Right cardiac atrium (tissue), 5 donors: ENCODE measurements at regions not wholly inside any gene's neighbourhood (a gene's known extent, or its start where the extent isn't known, plus 50 kb on each side); places are given as distances from the start of the nearest gene placed in this dataset.

Experiments used
- ATAC-seq, 2 donors: fragments of 200-7000 bp; cut with Tn5 transposase; one replicate each; pipeline versions ENCODE4 v1.8.0 to v1.9.1; 2020; ENCODE audit warnings: moderate library complexity in 2 of 2, mild to moderate bottlenecking in 1 of 2
- DNase-seq, 3 donors: peaks; one replicate each; pipeline ENCODE4 v3.0.0-alpha.2; 2020
- H3K27ac ChIP-seq: one replicate; pipeline ENCODE4 v1.5.1; 2013; ENCODE audit warnings: mild to moderate bottlenecking, low read length, control low read depth, moderate library complexity
- H3K27me3 ChIP-seq: one replicate; pipeline ENCODE4 v1.6.1; 2013; ENCODE audit not compliant: control insufficient read depth, insufficient read depth
- H3K4me1 ChIP-seq: one replicate; pipeline ENCODE4 v1.6.1; 2013; ENCODE audit warnings: low read length; ENCODE audit not compliant: control insufficient read depth, insufficient read depth
- H3K4me3 ChIP-seq: one replicate; pipeline ENCODE4 v1.5.1; 2013; ENCODE audit warnings: low read length, control low read depth
- H3K9me3 ChIP-seq: one replicate; pipeline ENCODE4 v1.6.1; 2013; ENCODE audit warnings: low read length; ENCODE audit not compliant: control insufficient read depth
- WGBS: extraction: QIAGEN DNeasy Blood & Tissue Kit; methylation state at CpG from one replicate; pipeline ENCODE4 v1.1.7; 2013; 5-methylcytosine and 5-hydroxymethylcytosine counted together
- intact Hi-C, 4 donors: fragments of 100-400 bp; cut with DNase I; formaldehyde crosslinking; loops; one replicate each; pipeline versions ENCODE4 v1.11.0 to v1.14.0; 2022 to 2023
- donor health status: healthy with polysubstance abuse.
- donor health status: DM: no; HTN: yes; CAD: no.
- donor health status: DM: no; HTN: no; CAD: no.
- donor health status: DM: no; HTN: yes; CAD: no; lungs with severe emphysema.
- donor health status: DM: yes; HTN: yes; CAD: no.

- Histone ChIP-seq H3K27ac (no peak overlapping the region), H3K27me3 (no peaks in the 10 kb centered on the region), H3K4me3 (no peak overlapping the region), H3K9me3 (no peaks in the 10 kb centered on the region), H3K4me1 (no peaks in the 10 kb centered on the region)
- no peak for DNase-seq
- intact Hi-C loops: loop anchor here in 2 of 4 donors (10.0 kb wide), 1 partner anchor 274 kb away; no protein-coding TSS in a partner anchor
- 85% methylated on average over 4 of the region's 4 CpGs for WGBS
- ATAC-seq: no peak
Observed at GRCh38 chr20:3328501-3328900, 79.0 kb downstream of the DNAAF9 start.

- no peak for DNase-seq
- intact Hi-C loops: loop anchor here in 2 of 4 donors (10.0 kb wide), 1 partner anchor 272 kb away; no protein-coding TSS in a partner anchor
- Histone ChIP-seq H3K27me3 (no peaks in the 10 kb centered on the region), H3K4me1 (no peaks in the 10 kb centered on the region), H3K9me3 (no peaks in the 10 kb centered on the region), H3K4me3 (no peak overlapping the region), H3K27ac (no peak overlapping the region)
- WGBS: 72% methylated on average over 7 of the region's 7 CpGs
- peak in 1 of 2 donors; percentile 51 for ATAC-seq
Observed at GRCh38 chr20:3326779-3327521, 80.5 kb downstream of the DNAAF9 start.

- no peak overlapping the region for H3K4me3 ChIP-seq
- ATAC-seq: no peak
- H3K4me1 ChIP-seq: no peaks in the 10 kb centered on the region
- H3K9me3 ChIP-seq: no peaks in the 10 kb centered on the region
- WGBS: 86% methylated on average over 2 of the region's 2 CpGs
- H3K27me3 ChIP-seq: no peaks in the 10 kb centered on the region
- no peak for DNase-seq
- no peak overlapping the region for H3K27ac ChIP-seq
- intact Hi-C loops: loop anchor here in 2 of 4 donors (10.0 kb wide), 1 partner anchor 271 kb away; no protein-coding TSS in a partner anchor
Observed at GRCh38 chr20:3325864-3326263, 81.6 kb downstream of the DNAAF9 start.

- Histone ChIP-seq H3K4me3 (no peak overlapping the region), H3K4me1 (no peaks in the 10 kb centered on the region), H3K9me3 (no peaks in the 10 kb centered on the region), H3K27me3 (no peaks in the 10 kb centered on the region), H3K27ac (no peak overlapping the region)
- ATAC-seq (peak; percentile 19 to 26), DNase-seq (peak in 2 of 3 donors; percentile 56 to 66)
- WGBS: 81% methylated on average over 5 of the region's 5 CpGs
- intact Hi-C loops: loop anchor here in 2 of 4 donors (10.0 kb wide), 1 partner anchor 269 kb away; no protein-coding TSS in a partner anchor
Observed at GRCh38 chr20:3323398-3323797, 84.1 kb downstream of the DNAAF9 start.

GRCh38 chr20:3318226-3318884, 79.4 kb upstream of the SLC4A11 start:
- intact Hi-C loops: loop anchor here in 1 of 4 donors (10.0 kb wide), 1 partner anchor 264 kb away; no protein-coding TSS in a partner anchor
- 81% methylated on average over 3 of the region's 3 CpGs for WGBS
- H3K4me1 ChIP-seq: peaks cover 11% of the 10 kb centered on the region
- H3K27me3 ChIP-seq: no peaks in the 10 kb centered on the region
- ATAC-seq (no peak), DNase-seq (no peak)
- no peak overlapping the region for H3K4me3 ChIP-seq
- no peaks in the 10 kb centered on the region for H3K9me3 ChIP-seq
- no peak overlapping the region for H3K27ac ChIP-seq

- no peak for DNase-seq
- H3K27me3 ChIP-seq: no peaks in the 10 kb centered on the region
- no peak overlapping the region for H3K27ac ChIP-seq
- intact Hi-C loops: loop anchor here in 1 of 4 donors (10.0 kb wide), 1 partner anchor 261 kb away; no protein-coding TSS in a partner anchor
- 74% methylated on average over 7 of the region's 7 CpGs for whole genome bisulfite sequencing
- H3K4me3 ChIP-seq: no peak overlapping the region
- H3K4me1 ChIP-seq: peaks cover 11% of the 10 kb centered on the region
- no peak for ATAC-seq
- H3K9me3 ChIP-seq: no peaks in the 10 kb centered on the region
Observed at GRCh38 chr20:3316136-3316535, 77.1 kb upstream of the SLC4A11 start.

- DNase-seq (no peak), ATAC-seq (no peak)
- no peaks in the 10 kb centered on the region for H3K9me3 ChIP-seq
- H3K27ac ChIP-seq: peak overlapping the region; percentile 24
- 54% methylated on average over 2 of the region's 2 CpGs for WGBS
- peaks cover 11% of the 10 kb centered on the region for H3K4me1 ChIP-seq
- intact Hi-C loops: loop anchor here in 1 of 4 donors (10.0 kb wide), 1 partner anchor 260 kb away; no protein-coding TSS in a partner anchor
- no peaks in the 10 kb centered on the region for H3K27me3 ChIP-seq
- no peak overlapping the region for H3K4me3 ChIP-seq
Observed at GRCh38 chr20:3315136-3315535, 76.1 kb upstream of the SLC4A11 start.

- 30% methylated on average over 1 of the region's 1 CpG for WGBS
- H3K9me3 ChIP-seq: no peaks in the 10 kb centered on the region
- H3K27ac ChIP-seq: peak overlapping the region; percentile 59
- no peak for DNase-seq
- H3K4me3 ChIP-seq: no peak overlapping the region
- peak; percentile 24 to 42 for ATAC-seq
- H3K4me1 ChIP-seq: peaks cover 11% of the 10 kb centered on the region
- no peaks in the 10 kb centered on the region for H3K27me3 ChIP-seq
- intact Hi-C loops: loop anchor here in 1 of 4 donors (10.0 kb wide), 1 partner anchor 260 kb away; no protein-coding TSS in a partner anchor
Observed at GRCh38 chr20:3314391-3314790, 75.4 kb upstream of the SLC4A11 start.

- intact Hi-C loops: loop anchor here in 1 of 4 donors (10.0 kb wide), 1 partner anchor 259 kb away; no protein-coding TSS in a partner anchor
- WGBS: 26% methylated on average over 2 of the region's 2 CpGs
- Histone ChIP-seq H3K27ac (peak overlapping the region; percentile 59), H3K4me1 (peaks cover 11% of the 10 kb centered on the region), H3K4me3 (no peak overlapping the region), H3K9me3 (no peaks in the 10 kb centered on the region), H3K27me3 (no peaks in the 10 kb centered on the region)
- no peak for DNase-seq
- peak; percentile 37 to 42 for ATAC-seq
Observed at GRCh38 chr20:3313683-3314065, 74.7 kb upstream of the SLC4A11 start.

GRCh38 chr20:3312940-3313682, 74.1 kb upstream of the SLC4A11 start:
- H3K4me1 ChIP-seq: peaks cover 11% of the 10 kb centered on the region
- intact Hi-C loops: loop anchor here in 1 of 4 donors (10.0 kb wide), 1 partner anchor 258 kb away; no protein-coding TSS in a partner anchor
- peak; percentile 84 to 90 for ATAC-seq
- 34% methylated on average over 2 of the region's 2 CpGs for WGBS
- no peaks in the 10 kb centered on the region for H3K27me3 ChIP-seq
- no peak overlapping the region for H3K4me3 ChIP-seq
- peak overlapping the region; percentile 82 for H3K27ac ChIP-seq
- DNase-seq: no peak
- no peaks in the 10 kb centered on the region for H3K9me3 ChIP-seq
